Spleen (tissue), 7 donors: ENCODE measurements at regions not wholly inside any gene's neighbourhood (a gene's known extent, or its start where the extent isn't known, plus 50 kb on each side); places are given as distances from the start of the nearest gene placed in this dataset.

Experiments
- CTCF ChIP-seq, 11 experiments: fragments of 200-600 bp in 7 of 11; fragments of 450-650 bp in 4 of 11; sonication (generic) in 4 of 11; IDR thresholded peaks in 8 of 11; conservative IDR thresholded peaks in 3 of 11; 1 replicate in 7 of 11; 2 replicates in 4 of 11; pipeline versions ENCODE4 v1.4.0 to v1.8.0; 2016 to 2021; ENCODE audit warnings: antibody characterized with exemption in 11 of 11, inconsistent platforms in 4 of 11, mild to moderate bottlenecking in 1 of 11
- POLR2A ChIP-seq, 3 donors: fragments of 450-650 bp; IDR thresholded peaks; one replicate each; pipeline ENCODE4 v1.5.1; 2017; ENCODE audit warnings: antibody characterized with exemption in 3 of 3, mild to moderate bottlenecking in 1 of 3
- donor health status: DM: no; HTN: no; CAD: no; lungs with moderate emphysema.
- donor health status: DM: no; HTN: no; CAD: no.
- donor health status: DM: no; HTN: no; CAD: no.

- TF ChIP-seq CTCF (IDR thresholded peaks at IDR 0.05 in 8 of 11, conservative IDR thresholded peaks at IDR 0.05 in 3 of 11) (no peak), POLR2A (IDR thresholded peaks at IDR 0.05) (no peak)
These were observed 49.9 kb upstream of the RTN4 start for GRCh38 chr2:55099878-55100820.
